Esophagus muscularis mucosa (tissue), 4 donors: ENCODE measurements at regions not wholly inside any gene's neighbourhood (a gene's known extent, or its start where the extent isn't known, plus 50 kb on each side); places are given as distances from the start of the nearest gene placed in this dataset.

Source experiments
- CTCF ChIP-seq, 3 experiments: fragments of 200-600 bp in 2 of 3; fragments of 450-650 bp in 1 of 3; sonication (generic) in 2 of 3; IDR thresholded peaks; one replicate each; pipeline ENCODE4 v1.5.1; 2017 to 2019; ENCODE audit warnings: antibody characterized with exemption in 3 of 3, mild to moderate bottlenecking in 2 of 3, moderate library complexity in 1 of 3
- EP300 ChIP-seq: sonication (generic); formaldehyde crosslinking; IDR thresholded peaks from one replicate; pipeline ENCODE4 v1.6.1; 2017; ENCODE audit warnings: antibody characterized with exemption
- POLR2A ChIP-seq: fragments of 450-650 bp; IDR thresholded peaks from one replicate; pipeline ENCODE4 v1.6.1; 2017; ENCODE audit warnings: antibody characterized with exemption, moderate library complexity, mild to moderate bottlenecking, low read depth
- POLR2AphosphoS5 ChIP-seq, 2 donors: sonication (generic); formaldehyde crosslinking; IDR thresholded peaks; one replicate each; pipeline ENCODE4 v1.6.1; 2017; ENCODE audit warnings: antibody characterized with exemption in 2 of 2

GRCh38 chr5:101843055-101843454, 453.0 kb downstream of the SLCO4C1 start:
- TF ChIP-seq CTCF (IDR thresholded peaks at IDR 0.05) (no peak), POLR2AphosphoS5 (IDR thresholded peaks at IDR 0.05) (no peak), POLR2A (no peak), EP300 (no peak)
